ENCODE measurements at regions not wholly inside any gene's neighbourhood (a gene's known extent, or its start where the extent isn't known, plus 50 kb on each side); places are given as distances from the start of the nearest gene placed in this dataset.

- CTCF ChIA-PET: no interaction called here
- intact Hi-C loops (cut with micrococcal nuclease; ENCODE audit: unreplicated experiment): no loop called here
- in situ Hi-C loops (cut with HindIII; ENCODE audit: low pct_unique_long_range_greater_than_20kb, low sequenced_read_pairs): no loop called here
- TF ChIP-seq TCF7L2 (IDR thresholded peaks at IDR 0.05; ENCODE audit: low read depth, low read length) (no peak), POLR2AphosphoS5 (IDR thresholded peaks at IDR 0.05; ENCODE audit: low read depth, low read length) (no peak), SIN3A (IDR thresholded peaks at IDR 0.05; ENCODE audit: borderline replicate concordance, insufficient read depth, low read depth, low read length) (no peak), CTCF (IDR thresholded peaks at IDR 0.05) (no peak)
- POLR2A ChIA-PET: no interaction called here
- H3K9me3 ChIP-seq (ENCODE audit: control insufficient read depth, insufficient read depth, low read depth, low read length): no peaks in the 10 kb centered on the region
- ATAC-seq (no peak), DNase-seq (ENCODE audit: low read depth, low spot score) (no peak)
- no peaks in the 10 kb centered on the region for H3K36me3 ChIP-seq (ENCODE audit: control insufficient read depth, insufficient read depth, low read length)
- no peaks in the 10 kb centered on the region for H3K4me1 ChIP-seq (ENCODE audit: control insufficient read depth, insufficient read depth, low read length)
- peaks cover 4% of the 10 kb centered on the region for H3K27me3 ChIP-seq (ENCODE audit: control insufficient read depth, insufficient read depth, low read length)
- no peak overlapping the region for H3K4me3 ChIP-seq (ENCODE audit: low read depth in 2 of 2, low read length in 2 of 2)
- no TSS peak for BruUV-seq (replicated peaks)
- no peak overlapping the region for H3K27ac ChIP-seq (ENCODE audit: low read length)
These were observed 119.2 kb downstream of the ADCYAP1R1 start for GRCh38 chr7:31171216-31171785.

Measured in Panc1 (cell line).